Fibroblast of skin of abdomen (primary cell): ENCODE measurements at regions not wholly inside any gene's neighbourhood (a gene's known extent, or its start where the extent isn't known, plus 50 kb on each side); places are given as distances from the start of the nearest gene placed in this dataset.

Experiments used
- DNase-seq: peaks from one replicate; pipeline ENCODE4 v3.0.0-alpha.2; 2013

- no peak for DNase-seq
Observed at GRCh38 chr11:27287205-27287604, 75.8 kb downstream of the CCDC34 start.

DNA sequence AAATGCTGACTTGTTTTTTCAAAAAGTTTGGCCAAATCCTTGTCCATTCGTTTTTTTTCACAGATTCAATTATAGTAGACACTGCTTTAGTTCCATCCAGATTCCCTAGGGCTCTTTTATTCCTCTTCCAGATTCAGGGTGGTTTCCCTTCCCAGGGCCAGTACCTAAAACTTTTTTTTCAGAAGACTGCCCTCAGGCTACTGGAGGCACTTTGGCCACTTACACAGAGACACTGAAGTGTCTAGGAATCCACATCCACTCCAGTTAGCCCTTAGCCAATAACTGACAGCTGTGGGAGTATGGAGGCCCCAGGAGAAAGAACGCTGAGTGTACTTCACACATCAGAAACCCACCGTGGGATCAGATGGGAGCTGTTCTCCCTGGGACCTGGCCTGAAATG, 77.3 kb downstream of the CCDC34 start:
- DNase-seq: no peak

DNA sequence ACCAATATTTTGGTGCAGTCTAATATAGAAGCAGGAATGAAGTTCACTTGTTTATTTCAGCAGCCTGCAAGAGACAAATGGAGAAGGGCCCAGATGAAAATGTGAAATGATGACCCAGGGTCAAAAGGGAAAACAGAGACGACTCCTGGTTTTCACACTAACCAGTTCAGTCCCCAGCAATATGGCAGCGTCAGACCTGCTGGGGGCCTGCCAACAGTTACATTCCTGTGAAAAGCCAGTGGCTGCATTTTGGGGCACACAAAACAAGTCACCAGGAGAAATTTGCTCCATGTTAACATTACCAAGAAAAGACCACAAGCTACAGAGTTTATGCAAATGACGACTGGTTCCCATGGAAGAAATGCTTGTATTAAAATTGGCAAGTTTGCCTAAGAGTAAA, 80.2 kb downstream of the CCDC34 start:
- DNase-seq: peak; percentile 27

DNA sequence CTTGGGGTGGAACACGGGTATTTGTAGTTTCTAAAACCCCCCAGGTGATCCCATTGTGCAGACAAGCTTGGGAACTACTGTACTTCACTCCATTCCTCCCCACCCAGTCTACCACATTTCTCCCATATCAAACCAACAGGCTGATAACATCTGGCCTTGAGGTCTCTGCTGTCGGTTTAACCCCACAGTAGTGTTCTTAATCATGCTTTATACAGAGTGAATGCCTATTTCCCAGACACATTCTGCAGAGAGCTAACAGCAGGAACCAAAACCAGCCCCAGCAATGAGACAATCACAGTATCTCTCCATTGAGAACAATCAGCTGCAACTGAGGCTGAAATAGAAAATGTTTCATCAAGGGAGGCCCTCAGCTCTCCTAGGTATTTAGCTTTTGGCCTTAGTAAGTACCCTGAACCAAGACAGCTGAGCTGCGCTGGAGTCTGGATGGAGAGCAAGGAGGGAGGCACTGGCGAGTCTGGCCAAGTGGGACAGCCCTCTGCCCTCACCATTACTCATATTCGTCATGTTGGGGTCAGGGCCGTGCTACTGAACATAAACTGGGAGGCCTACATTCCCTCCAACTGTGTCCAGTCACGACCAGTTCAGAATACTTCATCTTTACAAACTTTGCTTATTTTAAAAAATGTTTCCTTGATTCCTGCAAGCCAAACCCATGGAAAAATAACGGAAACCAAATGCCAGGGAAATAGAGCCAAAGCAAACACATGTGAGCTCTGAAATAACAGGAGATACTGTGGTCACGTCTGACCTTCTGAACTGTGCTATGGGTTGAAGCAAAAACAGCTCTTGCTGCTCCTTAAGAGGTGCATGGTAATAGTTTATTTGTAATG, 81.0 kb downstream of the CCDC34 start:
- DNase-seq: peak; percentile 81

DNA sequence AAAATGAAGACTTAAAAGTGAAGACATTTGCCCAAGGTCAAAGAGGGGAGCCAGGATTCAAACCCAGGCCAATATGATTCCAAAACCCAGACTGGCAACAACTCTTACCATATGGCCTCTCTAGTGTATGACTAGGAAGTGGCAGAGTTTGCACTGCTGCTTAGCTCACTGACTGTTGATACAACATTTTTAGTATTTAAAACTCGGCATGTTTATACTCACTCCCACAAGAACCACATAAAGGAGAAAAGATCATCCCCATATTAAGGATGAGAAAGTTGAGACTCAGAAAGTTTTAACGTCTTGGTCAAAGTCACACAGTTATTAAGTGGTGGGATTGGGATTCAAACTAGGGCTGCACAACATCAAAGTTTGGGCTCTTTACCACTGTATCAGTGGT, 81.7 kb downstream of the CCDC34 start:
- DNase-seq: no peak

- peak; percentile 77 for DNase-seq
Observed at GRCh38 chr11:27280140-27280539, 82.9 kb downstream of the CCDC34 start.

- no peak for DNase-seq
Observed at GRCh38 chr11:27279460-27279859, 83.6 kb downstream of the CCDC34 start.

DNA sequence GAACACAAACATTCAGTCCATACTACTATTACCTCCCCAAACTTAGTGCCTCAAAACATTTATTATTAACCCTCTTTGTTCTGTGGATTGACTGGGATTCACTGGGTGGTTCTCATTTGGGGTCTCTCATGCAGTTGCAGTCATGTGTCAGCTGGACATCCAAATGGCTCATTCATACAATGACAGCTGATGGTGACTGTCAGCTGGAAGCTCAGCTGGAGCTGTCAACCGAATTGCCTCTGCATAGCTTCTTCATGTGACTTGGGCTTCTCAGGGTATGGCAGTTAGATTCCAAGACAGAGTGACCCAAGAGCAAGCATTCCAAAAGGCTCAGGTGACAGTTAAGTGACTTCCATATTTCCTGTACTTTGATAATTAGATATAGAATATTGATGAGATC, 85.2 kb downstream of the CCDC34 start:
- DNase-seq: no peak

DNA sequence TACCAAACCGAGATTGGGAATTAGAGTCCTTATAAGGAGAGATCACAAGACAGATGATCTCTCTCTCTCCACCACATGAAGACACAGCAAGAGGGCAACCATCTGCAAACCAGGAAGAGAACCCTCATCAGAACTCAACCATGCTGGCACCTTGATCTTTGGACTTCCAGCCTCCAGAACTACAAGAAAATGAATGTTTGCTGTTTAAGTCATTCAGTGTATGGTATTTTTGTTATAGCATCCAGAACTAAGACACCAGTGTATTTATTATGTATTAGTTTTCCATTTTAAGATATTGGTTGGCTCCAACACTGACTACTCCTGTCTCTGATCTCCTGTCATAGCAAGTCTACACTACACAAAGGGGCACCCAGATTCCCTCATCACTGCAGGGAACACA, 86.9 kb downstream of the CCDC34 start:
- DNase-seq: no peak

DNA sequence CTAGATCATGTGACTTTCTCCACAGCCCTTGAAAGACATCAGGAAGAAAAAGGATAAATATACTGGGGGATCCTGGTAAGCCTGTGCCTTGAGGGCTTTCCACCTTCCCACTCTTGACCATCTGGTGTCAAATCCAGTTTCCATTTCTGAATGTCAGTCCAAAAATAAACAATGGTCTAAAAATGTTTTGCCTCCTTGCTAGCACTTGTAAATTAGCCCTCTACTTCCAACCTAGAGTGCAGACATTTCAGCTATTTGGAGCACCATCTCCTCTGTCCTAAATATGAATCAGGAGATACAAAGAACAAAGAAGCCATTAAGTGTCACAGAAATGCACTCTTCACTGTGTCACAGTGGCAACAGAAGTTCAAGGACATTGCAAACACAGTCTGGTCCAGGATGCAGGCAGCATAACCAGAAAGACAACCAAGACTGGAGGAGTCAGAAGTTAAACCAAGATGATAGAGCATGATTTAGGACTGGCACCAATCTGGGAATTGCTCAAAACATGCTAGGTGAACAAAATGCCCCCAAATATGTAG, 88.1 kb downstream of the CCDC34 start:
- no peak for DNase-seq

GRCh38 chr11:27266125-27266524, 96.9 kb downstream of the CCDC34 start:
- DNase-seq: no peak

DNA sequence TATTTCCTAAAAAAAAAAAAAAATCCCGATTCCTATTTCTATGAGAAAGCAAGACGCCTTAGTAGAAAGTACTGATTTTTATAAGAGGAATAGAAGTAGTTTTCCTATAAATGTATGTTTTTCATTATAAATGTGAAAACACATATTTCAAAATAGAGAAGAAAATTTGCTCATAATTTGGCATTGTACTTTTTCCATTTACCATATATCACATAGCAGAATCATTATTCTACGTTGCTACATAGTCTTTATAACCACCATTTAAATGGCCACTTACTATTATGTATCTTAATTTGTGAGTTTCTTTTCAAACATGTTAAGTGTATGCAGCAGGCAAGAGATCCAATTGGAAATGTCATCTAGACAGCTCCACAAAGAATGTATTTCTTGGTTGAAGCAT, 99.0 kb downstream of the CCDC34 start:
- DNase-seq: no peak

- peak; percentile 76 for DNase-seq
Observed at GRCh38 chr11:27263046-27263445, 100.0 kb downstream of the CCDC34 start.

GRCh38 chr11:27255447-27255828, 107.6 kb downstream of the CCDC34 start:
- DNase-seq: peak; percentile 96

GRCh38 chr11:27254744-27255446, 108.1 kb downstream of the CCDC34 start:
- DNase-seq: peak; percentile 94

DNA sequence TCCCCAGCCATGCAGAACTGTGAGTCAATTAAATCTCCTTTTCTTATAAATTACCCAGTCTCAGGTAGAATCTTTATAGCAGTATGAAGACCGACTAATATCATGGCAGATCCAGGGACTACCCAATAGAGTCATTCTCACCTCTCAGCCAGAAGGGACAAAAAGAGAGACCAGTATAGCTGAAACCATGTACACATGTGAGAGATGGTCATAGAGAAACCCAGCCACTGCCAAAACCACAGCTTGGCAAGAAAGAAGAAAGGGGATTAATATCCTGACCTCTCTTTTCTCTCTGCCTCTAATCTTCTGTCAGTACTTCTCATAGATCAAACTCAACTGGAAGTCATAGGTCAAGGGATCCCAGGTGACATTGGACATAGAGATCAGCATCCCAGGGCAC, 109.8 kb downstream of the CCDC34 start:
- no peak for DNase-seq

GRCh38 chr11:27250867-27251665, 111.9 kb downstream of the CCDC34 start:
- DNase-seq: no peak

DNA sequence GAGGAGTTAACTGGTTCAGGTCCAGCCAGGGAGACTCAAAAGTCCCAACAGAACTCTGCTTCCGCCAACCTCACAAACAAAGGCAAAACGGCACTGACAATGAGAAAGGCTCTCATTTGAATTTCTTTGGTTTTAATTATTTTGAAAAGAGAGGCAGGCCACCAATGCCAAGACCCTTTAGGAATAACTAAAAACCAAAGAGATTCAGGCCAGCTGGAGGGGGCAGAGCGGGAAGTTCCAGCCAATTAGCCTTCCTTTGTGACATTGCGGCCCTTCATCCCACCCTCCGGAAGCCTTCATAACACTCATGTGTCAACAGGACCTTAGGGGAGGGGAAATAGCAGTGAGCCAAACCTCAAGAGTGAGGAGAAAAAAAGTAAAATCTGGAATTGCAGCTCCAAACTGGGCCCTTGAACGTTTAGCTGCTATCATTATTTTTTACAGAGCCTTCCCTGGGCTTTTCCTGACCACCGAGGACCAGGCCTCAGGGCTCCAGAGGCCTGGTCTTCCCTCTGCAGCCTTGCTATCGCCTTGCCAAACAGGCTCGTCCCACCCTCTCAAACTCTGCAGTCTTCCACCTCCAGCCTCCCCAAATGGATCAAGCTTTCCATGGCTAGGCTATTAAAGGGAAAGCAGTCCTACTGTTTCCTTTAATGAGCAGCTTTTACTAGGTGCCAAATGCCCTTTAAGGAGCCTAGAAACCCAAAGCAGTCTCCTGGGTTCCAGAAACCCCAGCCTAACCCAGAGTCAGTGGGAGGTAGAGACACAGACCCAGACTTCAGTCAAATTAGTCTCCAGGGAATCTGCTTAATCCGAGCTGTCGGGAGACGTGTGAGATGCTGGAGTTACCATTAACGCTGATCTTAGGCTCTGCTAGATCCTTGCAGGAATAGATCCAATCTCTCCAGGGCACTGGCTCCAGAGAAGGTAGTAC, 114.2 kb downstream of the CCDC34 start:
- peak; percentile 81 for DNase-seq

- no peak for DNase-seq
Observed at GRCh38 chr11:27247660-27248059, 115.4 kb downstream of the CCDC34 start.

DNA sequence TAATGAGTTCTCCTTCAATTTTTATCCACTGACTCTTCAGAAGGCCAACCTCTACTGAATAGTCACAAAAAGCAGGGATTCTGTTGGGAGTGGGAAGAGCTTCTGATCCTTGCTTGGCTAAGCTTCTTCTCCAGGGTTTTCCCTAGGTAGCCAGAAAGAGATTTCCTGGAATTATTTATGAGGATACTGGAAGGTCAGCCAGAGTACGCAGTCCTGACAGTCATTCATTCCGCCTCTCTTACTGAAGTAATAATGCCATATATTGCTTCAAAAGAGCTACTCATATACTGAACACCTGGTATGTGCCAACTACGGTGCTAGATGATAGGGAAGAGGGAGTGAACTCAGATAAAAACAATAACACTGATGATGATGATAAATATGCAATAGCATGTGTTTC, 116.1 kb downstream of the CCDC34 start:
- peak; percentile 57 for DNase-seq

- no peak for DNase-seq
Observed at GRCh38 chr11:27244900-27245299, 118.1 kb downstream of the CCDC34 start.

DNA sequence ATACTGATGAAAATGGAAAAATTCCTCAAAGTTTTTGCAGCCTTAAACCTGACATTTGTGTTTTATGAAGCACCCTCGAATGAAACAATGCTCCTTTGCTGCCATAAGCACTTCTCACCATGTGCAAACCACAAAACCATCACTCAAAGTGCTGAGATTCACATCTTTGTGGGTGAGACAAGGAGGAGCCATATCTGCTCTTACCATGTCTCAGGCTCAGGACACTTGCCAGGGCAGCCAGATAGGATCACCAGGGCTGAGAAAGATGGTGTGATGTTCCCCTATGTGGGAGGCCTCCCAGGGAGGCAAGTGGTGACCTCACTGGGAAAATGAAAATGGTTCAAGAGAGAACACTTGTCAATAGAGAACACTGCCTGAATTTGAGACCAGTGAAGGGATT, 120.4 kb downstream of the CCDC34 start:
- peak; percentile 100 for DNase-seq
